ENCODE measurements at regions not wholly inside any gene's neighbourhood (a gene's known extent, or its start where the extent isn't known, plus 50 kb on each side); places are given as distances from the start of the nearest gene placed in this dataset.

GRCh38 chr11:101745756-101746155 is 161.9 kb upstream of the TRPC6 start:
- no peaks in the 10 kb centered on the region for H3K27me3 ChIP-seq (ENCODE audit: control insufficient read depth in 2 of 2, insufficient read depth in 2 of 2, low read length in 2 of 2)
- no peak overlapping the region for H3K4me3 ChIP-seq (ENCODE audit: low read length in 2 of 2)
- no peaks in the 10 kb centered on the region for H3K36me3 ChIP-seq (ENCODE audit: control insufficient read depth in 2 of 2, insufficient read depth in 2 of 2, low read length in 2 of 2)
- H3K9ac ChIP-seq (ENCODE audit: low read depth in 1 of 2, low read length in 2 of 2) = no peak overlapping the region
- no peak overlapping the region for H3K27ac ChIP-seq (ENCODE audit: low read depth in 2 of 2, low read length in 2 of 2)
- no peaks in the 10 kb centered on the region for H3K9me3 ChIP-seq (ENCODE audit: control insufficient read depth in 2 of 2, low read length in 2 of 2)
- H3K4me1 ChIP-seq (ENCODE audit: control insufficient read depth in 2 of 2, insufficient read depth in 2 of 2, low read length in 2 of 2) = no peaks in the 10 kb centered on the region

- Histone ChIP-seq H3K36me3 (ENCODE audit: control insufficient read depth in 2 of 2, insufficient read depth in 2 of 2, low read length in 2 of 2) (no peaks in the 10 kb centered on the region), H3K9ac (ENCODE audit: low read depth in 1 of 2, low read length in 2 of 2) (no peak overlapping the region), H3K4me1 (ENCODE audit: control insufficient read depth in 2 of 2, insufficient read depth in 2 of 2, low read length in 2 of 2) (no peaks in the 10 kb centered on the region), H3K27me3 (ENCODE audit: control insufficient read depth in 2 of 2, insufficient read depth in 2 of 2, low read length in 2 of 2) (no peaks in the 10 kb centered on the region), H3K27ac (ENCODE audit: low read depth in 2 of 2, low read length in 2 of 2) (no peak overlapping the region), H3K4me3 (ENCODE audit: low read length in 2 of 2) (no peak overlapping the region), H3K9me3 (ENCODE audit: control insufficient read depth in 2 of 2, low read length in 2 of 2) (no peaks in the 10 kb centered on the region)
Measured at GRCh38 chr11:101743828-101744227, 160.0 kb upstream of the TRPC6 start.

GRCh38 chr11:101741479-101742175 is 157.8 kb upstream of the TRPC6 start:
- Histone ChIP-seq H3K9me3 (ENCODE audit: control insufficient read depth in 2 of 2, low read length in 2 of 2) (no peaks in the 10 kb centered on the region), H3K4me1 (ENCODE audit: control insufficient read depth in 2 of 2, insufficient read depth in 2 of 2, low read length in 2 of 2) (no peaks in the 10 kb centered on the region), H3K4me3 (ENCODE audit: low read length in 2 of 2) (no peak overlapping the region), H3K36me3 (ENCODE audit: control insufficient read depth in 2 of 2, insufficient read depth in 2 of 2, low read length in 2 of 2) (no peaks in the 10 kb centered on the region), H3K27me3 (ENCODE audit: control insufficient read depth in 2 of 2, insufficient read depth in 2 of 2, low read length in 2 of 2) (no peaks in the 10 kb centered on the region), H3K9ac (ENCODE audit: low read depth in 1 of 2, low read length in 2 of 2) (no peak overlapping the region), H3K27ac (ENCODE audit: low read depth in 2 of 2, low read length in 2 of 2) (no peak overlapping the region)

GRCh38 chr11:101741061-101741460 is 157.3 kb upstream of the TRPC6 start:
- no peak overlapping the region for H3K27ac ChIP-seq (ENCODE audit: low read depth in 2 of 2, low read length in 2 of 2)
- no peaks in the 10 kb centered on the region for H3K27me3 ChIP-seq (ENCODE audit: control insufficient read depth in 2 of 2, insufficient read depth in 2 of 2, low read length in 2 of 2)
- no peak overlapping the region for H3K4me3 ChIP-seq (ENCODE audit: low read length in 2 of 2)
- no peaks in the 10 kb centered on the region for H3K4me1 ChIP-seq (ENCODE audit: control insufficient read depth in 2 of 2, insufficient read depth in 2 of 2, low read length in 2 of 2)
- no peaks in the 10 kb centered on the region for H3K36me3 ChIP-seq (ENCODE audit: control insufficient read depth in 2 of 2, insufficient read depth in 2 of 2, low read length in 2 of 2)
- H3K9ac ChIP-seq (ENCODE audit: low read depth in 1 of 2, low read length in 2 of 2) = no peak overlapping the region
- no peaks in the 10 kb centered on the region for H3K9me3 ChIP-seq (ENCODE audit: control insufficient read depth in 2 of 2, low read length in 2 of 2)

GRCh38 chr11:101738452-101738851 is 154.6 kb upstream of the TRPC6 start:
- H3K27ac ChIP-seq (ENCODE audit: low read depth in 2 of 2, low read length in 2 of 2) = no peak overlapping the region
- H3K27me3 ChIP-seq (ENCODE audit: control insufficient read depth in 2 of 2, insufficient read depth in 2 of 2, low read length in 2 of 2) = no peaks in the 10 kb centered on the region
- no peaks in the 10 kb centered on the region for H3K9me3 ChIP-seq (ENCODE audit: control insufficient read depth in 2 of 2, low read length in 2 of 2)

GRCh38 chr11:101729406-101730078 is 145.7 kb upstream of the TRPC6 start:
- Histone ChIP-seq H3K4me3 (ENCODE audit: low read length in 2 of 2) (no peak overlapping the region), H3K27ac (ENCODE audit: low read depth in 2 of 2, low read length in 2 of 2) (no peak overlapping the region), H3K36me3 (ENCODE audit: control insufficient read depth in 2 of 2, insufficient read depth in 2 of 2, low read length in 2 of 2) (no peaks in the 10 kb centered on the region), H3K27me3 (ENCODE audit: control insufficient read depth in 2 of 2, insufficient read depth in 2 of 2, low read length in 2 of 2) (no peaks in the 10 kb centered on the region), H3K4me1 (ENCODE audit: control insufficient read depth in 2 of 2, insufficient read depth in 2 of 2, low read length in 2 of 2) (no peaks in the 10 kb centered on the region), H3K9ac (ENCODE audit: low read depth in 1 of 2, low read length in 2 of 2) (no peak overlapping the region), H3K9me3 (ENCODE audit: control insufficient read depth in 2 of 2, low read length in 2 of 2) (no peaks in the 10 kb centered on the region)

More at GRCh38 chr11:101738452-101738851, 154.6 kb upstream of the TRPC6 start:
- Histone ChIP-seq H3K9ac (ENCODE audit: low read depth in 1 of 2, low read length in 2 of 2) (no peak overlapping the region), H3K4me3 (ENCODE audit: low read length in 2 of 2) (no peak overlapping the region), H3K36me3 (ENCODE audit: control insufficient read depth in 2 of 2, insufficient read depth in 2 of 2, low read length in 2 of 2) (no peaks in the 10 kb centered on the region), H3K4me1 (ENCODE audit: control insufficient read depth in 2 of 2, insufficient read depth in 2 of 2, low read length in 2 of 2) (no peaks in the 10 kb centered on the region)

- Histone ChIP-seq H3K36me3 (ENCODE audit: control insufficient read depth in 2 of 2, insufficient read depth in 2 of 2, low read length in 2 of 2) (no peaks in the 10 kb centered on the region), H3K27ac (ENCODE audit: low read depth in 2 of 2, low read length in 2 of 2) (no peak overlapping the region), H3K9ac (ENCODE audit: low read depth in 1 of 2, low read length in 2 of 2) (no peak overlapping the region), H3K9me3 (ENCODE audit: control insufficient read depth in 2 of 2, low read length in 2 of 2) (no peaks in the 10 kb centered on the region), H3K4me3 (ENCODE audit: low read length in 2 of 2) (no peak overlapping the region), H3K4me1 (ENCODE audit: control insufficient read depth in 2 of 2, insufficient read depth in 2 of 2, low read length in 2 of 2) (no peaks in the 10 kb centered on the region), H3K27me3 (ENCODE audit: control insufficient read depth in 2 of 2, insufficient read depth in 2 of 2, low read length in 2 of 2) (no peaks in the 10 kb centered on the region)
Measured at GRCh38 chr11:101727451-101727850, 143.6 kb upstream of the TRPC6 start.

- Histone ChIP-seq H3K4me1 (ENCODE audit: control insufficient read depth in 2 of 2, insufficient read depth in 2 of 2, low read length in 2 of 2) (no peaks in the 10 kb centered on the region), H3K9me3 (ENCODE audit: control insufficient read depth in 2 of 2, low read length in 2 of 2) (no peaks in the 10 kb centered on the region), H3K9ac (ENCODE audit: low read depth in 1 of 2, low read length in 2 of 2) (no peak overlapping the region), H3K4me3 (ENCODE audit: low read length in 2 of 2) (no peak overlapping the region), H3K36me3 (ENCODE audit: control insufficient read depth in 2 of 2, insufficient read depth in 2 of 2, low read length in 2 of 2) (no peaks in the 10 kb centered on the region), H3K27me3 (ENCODE audit: control insufficient read depth in 2 of 2, insufficient read depth in 2 of 2, low read length in 2 of 2) (no peaks in the 10 kb centered on the region), H3K27ac (ENCODE audit: low read depth in 2 of 2, low read length in 2 of 2) (no peak overlapping the region)
Measured at GRCh38 chr11:101726988-101727387, 143.2 kb upstream of the TRPC6 start.

GRCh38 chr11:101723371-101723770 is 139.6 kb upstream of the TRPC6 start:
- H3K4me1 ChIP-seq (ENCODE audit: control insufficient read depth in 2 of 2, insufficient read depth in 2 of 2, low read length in 2 of 2) = no peaks in the 10 kb centered on the region
- no peak overlapping the region for H3K4me3 ChIP-seq (ENCODE audit: low read length in 2 of 2)
- H3K36me3 ChIP-seq (ENCODE audit: control insufficient read depth in 2 of 2, insufficient read depth in 2 of 2, low read length in 2 of 2) = no peaks in the 10 kb centered on the region
- H3K9ac ChIP-seq (ENCODE audit: low read depth in 1 of 2, low read length in 2 of 2) = no peak overlapping the region
- H3K9me3 ChIP-seq (ENCODE audit: control insufficient read depth in 2 of 2, low read length in 2 of 2) = no peaks in the 10 kb centered on the region
- no peak overlapping the region for H3K27ac ChIP-seq (ENCODE audit: low read depth in 2 of 2, low read length in 2 of 2)
- no peaks in the 10 kb centered on the region for H3K27me3 ChIP-seq (ENCODE audit: control insufficient read depth in 2 of 2, insufficient read depth in 2 of 2, low read length in 2 of 2)

- Histone ChIP-seq H3K9ac (ENCODE audit: low read depth in 1 of 2, low read length in 2 of 2) (no peak overlapping the region), H3K4me1 (ENCODE audit: control insufficient read depth in 2 of 2, insufficient read depth in 2 of 2, low read length in 2 of 2) (no peaks in the 10 kb centered on the region), H3K27ac (ENCODE audit: low read depth in 2 of 2, low read length in 2 of 2) (no peak overlapping the region)
Measured at GRCh38 chr11:101721270-101721669, 137.5 kb upstream of the TRPC6 start.

More at GRCh38 chr11:101721270-101721669, 137.5 kb upstream of the TRPC6 start:
- no peak overlapping the region for H3K4me3 ChIP-seq (ENCODE audit: low read length in 2 of 2)
- H3K36me3 ChIP-seq (ENCODE audit: control insufficient read depth in 2 of 2, insufficient read depth in 2 of 2, low read length in 2 of 2) = no peaks in the 10 kb centered on the region
- no peaks in the 10 kb centered on the region for H3K9me3 ChIP-seq (ENCODE audit: control insufficient read depth in 2 of 2, low read length in 2 of 2)
- no peaks in the 10 kb centered on the region for H3K27me3 ChIP-seq (ENCODE audit: control insufficient read depth in 2 of 2, insufficient read depth in 2 of 2, low read length in 2 of 2)
